ENCODE measurements at regions not wholly inside any gene's neighbourhood (a gene's known extent, or its start where the extent isn't known, plus 50 kb on each side); places are given as distances from the start of the nearest gene placed in this dataset.

DNA sequence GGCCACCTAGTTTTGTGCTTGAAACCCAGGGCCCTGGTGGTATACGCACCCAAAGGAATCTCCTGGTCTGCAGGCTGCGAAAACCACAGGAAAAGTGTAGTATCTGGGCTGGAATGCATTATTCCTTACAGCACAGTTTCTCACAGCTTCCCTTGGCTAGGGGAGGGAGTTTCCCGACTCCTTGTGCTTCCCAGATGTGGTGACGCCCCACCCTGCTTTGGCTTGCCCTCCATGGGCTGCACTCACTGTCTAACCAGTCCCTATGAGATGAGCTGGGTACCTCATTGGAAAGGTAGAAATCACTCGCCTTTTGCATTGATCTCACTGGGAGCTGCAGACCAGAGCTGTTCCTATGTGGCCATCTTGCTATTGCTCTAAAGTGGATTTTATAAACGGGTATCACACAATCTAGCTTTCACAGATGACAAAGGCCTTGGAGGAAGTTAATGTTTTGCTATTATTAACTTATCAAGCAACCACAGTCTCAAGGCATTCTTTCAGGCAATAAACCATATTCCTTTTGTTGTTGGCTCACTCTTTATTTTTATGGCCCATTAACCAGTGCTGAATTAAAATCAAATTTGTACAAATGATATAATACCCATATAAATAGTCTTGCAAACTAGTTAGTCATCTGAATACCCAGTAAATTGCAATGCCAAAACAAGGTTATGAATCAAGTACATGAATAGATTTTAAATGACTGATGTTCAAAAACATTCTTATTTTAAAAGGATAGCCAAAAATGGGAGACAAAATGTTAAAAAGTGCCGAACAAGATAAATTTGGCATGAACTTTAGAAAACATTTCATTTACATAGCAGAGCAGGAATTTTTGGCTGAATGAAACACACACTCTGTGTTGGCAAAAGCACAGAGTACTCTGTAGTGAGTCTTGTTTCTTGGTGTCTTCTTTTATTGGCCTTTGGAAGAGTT, 475.4 kb upstream of the ARGLU1 start:
- peak; percentile 42 for DNase-seq (ENCODE audit: low read depth)
- TF ChIP-seq CTCF (conservative IDR thresholded peaks at IDR 0.05; ENCODE audit: low read depth, low read length) = no peak
- no peak overlapping the region for H3K4me3 ChIP-seq (ENCODE audit: low read depth, low read length)

GRCh38 chr13:107035778-107036177, 467.8 kb upstream of the ARGLU1 start:
- TF ChIP-seq CTCF (conservative IDR thresholded peaks at IDR 0.05; ENCODE audit: low read depth, low read length) = no peak
- H3K4me3 ChIP-seq (ENCODE audit: low read depth, low read length) = no peak overlapping the region
- DNase-seq (ENCODE audit: low read depth) = peak; percentile 3

DNA sequence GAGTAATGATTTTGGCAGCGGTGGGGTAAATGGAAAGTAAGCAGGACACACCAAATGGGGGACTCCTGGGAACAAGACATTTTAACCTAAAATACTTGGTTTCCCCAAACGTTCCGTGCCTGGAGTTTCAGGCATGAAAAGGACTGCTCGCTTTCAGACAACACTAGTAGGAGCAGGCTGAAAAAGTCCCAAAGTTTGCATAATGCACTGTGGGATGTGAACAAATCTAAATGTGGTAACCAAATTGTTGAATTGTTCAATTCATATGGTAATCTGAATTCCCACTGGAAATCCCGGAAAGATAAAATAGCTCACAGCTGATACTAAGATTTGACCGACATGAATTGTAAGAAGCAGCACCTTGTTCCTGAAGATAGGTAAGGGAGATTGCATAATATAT, 467.2 kb upstream of the ARGLU1 start:
- no peak for TF ChIP-seq CTCF (conservative IDR thresholded peaks at IDR 0.05; ENCODE audit: low read depth, low read length)
- no peak for DNase-seq (ENCODE audit: low read depth)
- no peak overlapping the region for H3K4me3 ChIP-seq (ENCODE audit: low read depth, low read length)

GRCh38 chr13:107034236-107034872, 466.4 kb upstream of the ARGLU1 start:
- H3K4me3 ChIP-seq (ENCODE audit: low read depth, low read length) = no peak overlapping the region
- no peak for TF ChIP-seq CTCF (conservative IDR thresholded peaks at IDR 0.05; ENCODE audit: low read depth, low read length)
- DNase-seq (ENCODE audit: low read depth) = no peak

DNA sequence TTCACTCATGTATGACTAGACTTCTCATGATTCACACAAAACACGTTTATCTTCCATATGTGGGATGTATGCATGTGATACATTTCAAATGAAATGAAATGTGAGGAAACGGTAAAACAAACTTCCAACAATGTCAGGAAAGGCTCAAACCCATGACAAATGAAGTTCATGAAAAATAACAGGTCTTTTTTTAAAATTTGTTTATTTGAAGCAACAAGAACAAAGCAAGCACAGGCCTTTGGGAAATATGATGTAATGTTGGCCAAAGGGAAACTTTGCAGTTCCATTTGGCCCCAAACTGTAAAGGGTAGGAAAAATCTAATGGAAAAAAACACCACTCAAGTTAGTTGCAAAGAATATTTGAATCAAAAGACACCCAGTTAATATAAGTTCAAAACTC, 463.8 kb upstream of the ARGLU1 start:
- H3K4me3 ChIP-seq (ENCODE audit: low read depth, low read length) = no peak overlapping the region
- DNase-seq (ENCODE audit: low read depth) = no peak
- no peak for TF ChIP-seq CTCF (conservative IDR thresholded peaks at IDR 0.05; ENCODE audit: low read depth, low read length)

DNA sequence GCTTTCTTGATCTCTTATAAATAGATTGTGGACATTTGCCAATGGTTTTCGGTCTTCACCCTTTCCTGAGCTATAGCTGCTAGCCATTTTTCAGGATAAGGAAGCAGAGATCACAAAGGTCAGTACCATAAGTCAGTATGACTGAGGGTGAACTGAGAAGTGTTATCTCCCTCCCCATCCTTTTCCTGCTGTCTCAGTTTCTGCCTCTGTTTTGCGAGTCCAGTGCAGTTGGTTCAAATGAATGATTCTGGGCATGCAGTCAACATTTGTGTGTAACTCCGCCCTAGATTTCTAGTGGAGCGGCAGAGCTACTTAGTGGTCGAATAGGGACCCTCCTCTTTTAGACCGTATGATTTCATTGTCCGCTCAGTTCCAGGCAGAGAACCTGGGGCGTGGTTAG, 460.8 kb upstream of the ARGLU1 start:
- no peak for TF ChIP-seq CTCF (conservative IDR thresholded peaks at IDR 0.05; ENCODE audit: low read depth, low read length)
- DNase-seq (ENCODE audit: low read depth) = no peak
- H3K4me3 ChIP-seq (ENCODE audit: low read depth, low read length) = no peak overlapping the region
